ENCODE measurements at regions not wholly inside any gene's neighbourhood (a gene's known extent, or its start where the extent isn't known, plus 50 kb on each side); places are given as distances from the start of the nearest gene placed in this dataset.
A peak's percentile ranks its signal among the peaks of the same experiment; 100 is the strongest.

DNA sequence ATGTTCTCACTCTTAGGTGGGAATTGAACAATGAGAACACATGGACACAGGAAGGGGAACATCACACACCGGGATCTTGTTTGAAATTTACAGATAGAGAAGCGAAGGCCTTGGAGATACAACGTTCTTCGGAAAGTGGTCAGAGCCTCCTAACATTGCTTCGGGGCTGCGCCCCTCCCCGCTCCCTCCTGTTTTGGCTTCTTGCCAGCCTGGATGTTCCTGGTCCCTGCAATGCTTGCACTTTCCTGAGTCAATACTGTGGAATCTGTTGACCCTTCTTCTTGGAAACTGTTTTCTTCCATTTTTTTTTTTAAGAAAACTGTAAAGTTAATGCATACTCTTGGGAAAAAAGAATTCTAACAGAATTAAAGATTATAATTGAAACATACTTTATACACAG, 360.8 kb downstream of the SOCS6 start:
- Mint-ChIP-seq H3K27me3 (no peaks in the 10 kb centered on the region), H3K36me3 (ENCODE audit: low read depth) (no peaks in the 10 kb centered on the region), H3K4me1 (no peaks in the 10 kb centered on the region), H3K4me3 (no peak overlapping the region), H3K27ac (no peak overlapping the region), H3K9me3 (peaks cover 7% of the 10 kb centered on the region)
- ChIA-PET POLR2A (no interaction called here), CTCF (no interaction called here)
- DNase-seq: no peak

DNA sequence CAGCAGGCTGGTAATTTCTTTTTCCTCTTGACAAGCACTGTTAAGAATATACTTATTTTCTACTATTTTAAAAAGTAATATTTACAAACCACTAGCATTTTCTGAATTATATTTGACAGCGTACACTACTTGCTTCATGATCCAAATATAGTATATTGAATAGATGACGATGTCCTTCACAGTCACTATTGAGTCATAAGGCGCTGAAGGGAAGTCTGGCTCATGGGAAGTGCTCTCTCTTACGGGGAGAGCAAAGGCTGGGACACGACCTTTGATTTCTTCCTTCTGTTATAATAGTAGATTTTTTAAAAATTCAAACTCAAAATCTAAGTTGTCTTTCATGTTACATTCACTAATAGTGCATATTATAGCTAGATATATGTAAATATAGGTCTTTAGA, 357.1 kb downstream of the SOCS6 start:
- no peak for DNase-seq
- Mint-ChIP-seq H3K9me3 (peaks cover 5% of the 10 kb centered on the region), H3K27ac (no peak overlapping the region), H3K4me1 (no peaks in the 10 kb centered on the region), H3K4me3 (no peak overlapping the region), H3K27me3 (no peaks in the 10 kb centered on the region), H3K36me3 (ENCODE audit: low read depth) (no peaks in the 10 kb centered on the region)
- CTCF ChIA-PET: no interaction called here
- POLR2A ChIA-PET: no interaction called here

DNA sequence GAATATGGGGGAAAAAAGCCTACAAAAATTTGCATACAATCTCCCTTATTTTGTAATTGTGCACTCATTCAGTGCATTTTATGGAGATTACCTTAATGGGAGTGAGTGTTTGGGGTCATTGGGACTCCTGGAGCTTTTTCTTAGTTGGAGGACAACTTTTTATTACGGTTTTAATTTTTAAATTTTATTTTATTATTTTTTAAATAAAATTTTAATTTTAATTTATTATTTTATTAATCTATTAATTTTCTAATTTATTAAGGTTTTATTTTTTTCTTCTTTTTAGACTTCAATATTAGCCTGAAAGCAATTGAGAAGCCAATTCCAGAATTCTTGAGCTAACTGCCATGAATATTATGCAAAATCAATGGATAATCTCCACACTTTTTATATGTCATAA, 355.0 kb downstream of the SOCS6 start:
- Mint-ChIP-seq H3K4me1 (no peaks in the 10 kb centered on the region), H3K36me3 (ENCODE audit: low read depth) (no peaks in the 10 kb centered on the region), H3K4me3 (no peak overlapping the region), H3K27me3 (no peaks in the 10 kb centered on the region), H3K9me3 (no peaks in the 10 kb centered on the region), H3K27ac (no peak overlapping the region)
- POLR2A ChIA-PET: no interaction called here
- no peak for DNase-seq
- CTCF ChIA-PET: no interaction called here

DNA sequence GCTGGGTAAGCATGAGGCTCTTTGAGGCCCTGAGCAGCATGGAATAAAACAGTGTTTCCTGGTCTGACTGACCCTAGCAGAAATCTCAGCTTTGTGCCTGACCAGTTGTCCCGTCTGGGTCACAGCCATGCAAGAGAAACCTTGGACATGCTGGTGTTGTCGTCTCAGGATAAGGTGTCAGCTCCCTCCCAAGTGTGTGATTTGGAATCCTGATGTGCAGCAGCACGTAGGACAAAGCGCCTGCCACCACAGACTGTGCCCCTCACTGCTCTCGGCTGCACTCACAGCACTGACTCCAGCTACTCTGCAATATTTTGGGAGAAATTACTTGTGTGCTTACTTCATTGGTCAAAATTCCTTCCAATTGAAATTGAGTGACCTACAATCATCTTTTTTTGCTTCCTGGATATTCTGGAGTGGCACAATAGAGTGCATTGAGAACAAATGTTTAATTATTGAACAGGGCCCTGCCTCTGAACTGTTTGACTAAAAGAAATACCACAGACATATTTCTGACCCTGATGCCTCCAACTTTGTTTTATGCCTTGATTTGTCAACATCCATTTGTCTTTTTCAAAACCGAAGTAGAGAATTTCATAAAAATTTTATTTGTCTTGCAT, 352.4 kb downstream of the SOCS6 start:
- POLR2A ChIA-PET: no interaction called here
- no peaks in the 10 kb centered on the region for H3K36me3 Mint-ChIP-seq (ENCODE audit: low read depth)
- no peak overlapping the region for H3K4me3 Mint-ChIP-seq
- no peak overlapping the region for H3K27ac Mint-ChIP-seq
- no peaks in the 10 kb centered on the region for H3K4me1 Mint-ChIP-seq
- no peaks in the 10 kb centered on the region for H3K27me3 Mint-ChIP-seq
- no peaks in the 10 kb centered on the region for H3K9me3 Mint-ChIP-seq
- CTCF ChIA-PET: no interaction called here
- DNase-seq: no peak

DNA sequence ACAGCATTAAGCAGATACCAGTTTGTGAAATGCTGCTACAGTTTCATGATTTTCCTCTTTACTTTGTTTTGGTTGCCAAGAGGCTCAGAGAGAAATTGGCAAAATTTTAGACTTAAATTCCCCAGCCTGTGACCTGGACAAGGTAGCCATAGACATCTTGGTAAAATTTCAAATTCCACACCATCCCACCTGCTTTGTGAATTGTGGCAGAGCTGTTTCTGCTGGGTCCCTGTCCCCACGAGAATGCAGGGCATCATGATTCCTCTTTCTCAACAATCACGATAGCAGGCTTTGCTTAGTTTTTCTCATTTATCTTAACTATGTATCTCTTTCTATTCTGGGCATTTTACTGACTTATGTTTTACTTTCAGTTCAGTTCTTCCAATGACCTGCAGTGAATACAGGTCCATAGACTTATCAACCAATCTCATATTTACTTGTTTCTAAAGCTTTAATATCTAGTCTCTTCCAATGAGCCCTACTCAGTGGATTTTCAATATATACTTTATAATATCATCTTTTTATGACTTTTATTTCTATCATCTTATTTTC, 351.6 kb downstream of the SOCS6 start:
- Mint-ChIP-seq H3K27me3 (no peaks in the 10 kb centered on the region), H3K4me3 (no peak overlapping the region), H3K9me3 (no peaks in the 10 kb centered on the region), H3K36me3 (ENCODE audit: low read depth) (no peaks in the 10 kb centered on the region), H3K4me1 (no peaks in the 10 kb centered on the region), H3K27ac (no peak overlapping the region)
- no peak for DNase-seq
- POLR2A ChIA-PET: no interaction called here
- CTCF ChIA-PET: no interaction called here

DNA sequence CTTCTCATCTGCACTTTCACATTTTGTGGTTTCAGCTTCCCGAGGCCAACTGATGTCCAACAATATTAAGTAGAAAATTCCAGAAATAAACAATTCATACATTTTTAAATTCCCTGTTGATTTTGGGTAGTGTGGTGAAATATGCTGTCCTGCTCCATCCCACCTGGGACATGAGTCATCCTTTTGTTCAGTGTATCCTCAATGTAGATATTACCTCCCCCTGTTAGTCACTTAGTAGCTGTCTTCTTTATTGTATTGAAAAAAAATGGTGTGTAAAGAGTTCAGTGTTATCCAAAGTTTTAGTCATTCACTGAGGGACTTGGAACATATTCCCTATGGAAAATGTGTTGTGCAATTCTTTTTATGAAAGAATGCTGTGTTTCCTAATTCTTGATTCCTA, 348.1 kb downstream of the SOCS6 start:
- DNase-seq: no peak
- Mint-ChIP-seq H3K4me1 (no peaks in the 10 kb centered on the region), H3K4me3 (no peak overlapping the region), H3K36me3 (ENCODE audit: low read depth) (no peaks in the 10 kb centered on the region), H3K27ac (no peak overlapping the region), H3K27me3 (no peaks in the 10 kb centered on the region), H3K9me3 (no peaks in the 10 kb centered on the region)
- ChIA-PET POLR2A (no interaction called here), CTCF (no interaction called here)

DNA sequence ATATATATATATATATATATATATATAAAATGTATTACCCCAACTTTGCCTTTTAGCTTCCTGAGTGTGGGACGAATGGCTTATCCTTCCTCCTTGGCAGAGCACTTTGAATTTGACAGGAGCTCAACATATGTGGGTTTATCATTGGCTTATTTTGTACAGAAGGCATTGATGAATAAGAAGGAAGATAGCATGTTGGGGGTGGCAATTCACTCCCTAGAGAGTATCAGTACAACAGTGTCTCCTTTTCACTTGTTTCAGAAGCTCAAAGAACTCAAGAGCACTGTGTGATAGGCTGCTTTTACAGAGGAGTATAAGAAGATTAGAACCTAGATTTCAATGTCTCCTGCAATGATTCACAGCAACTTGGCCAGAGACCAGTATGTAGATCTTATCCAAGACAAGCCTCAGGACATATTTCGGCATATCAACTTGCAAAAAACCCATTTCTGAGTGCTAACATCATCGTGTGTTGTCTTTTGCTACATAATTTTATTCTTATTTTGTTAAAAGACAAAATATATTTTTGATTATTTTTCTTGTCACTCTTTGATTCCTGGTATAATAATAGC, 345.8 kb downstream of the SOCS6 start:
- no peaks in the 10 kb centered on the region for H3K9me3 Mint-ChIP-seq
- CTCF ChIA-PET: no interaction called here
- no peak for DNase-seq
- no peak overlapping the region for H3K4me3 Mint-ChIP-seq
- H3K27me3 Mint-ChIP-seq: no peaks in the 10 kb centered on the region
- no peak overlapping the region for H3K27ac Mint-ChIP-seq
- no peaks in the 10 kb centered on the region for H3K4me1 Mint-ChIP-seq
- no peaks in the 10 kb centered on the region for H3K36me3 Mint-ChIP-seq (ENCODE audit: low read depth)
- POLR2A ChIA-PET: no interaction called here

DNA sequence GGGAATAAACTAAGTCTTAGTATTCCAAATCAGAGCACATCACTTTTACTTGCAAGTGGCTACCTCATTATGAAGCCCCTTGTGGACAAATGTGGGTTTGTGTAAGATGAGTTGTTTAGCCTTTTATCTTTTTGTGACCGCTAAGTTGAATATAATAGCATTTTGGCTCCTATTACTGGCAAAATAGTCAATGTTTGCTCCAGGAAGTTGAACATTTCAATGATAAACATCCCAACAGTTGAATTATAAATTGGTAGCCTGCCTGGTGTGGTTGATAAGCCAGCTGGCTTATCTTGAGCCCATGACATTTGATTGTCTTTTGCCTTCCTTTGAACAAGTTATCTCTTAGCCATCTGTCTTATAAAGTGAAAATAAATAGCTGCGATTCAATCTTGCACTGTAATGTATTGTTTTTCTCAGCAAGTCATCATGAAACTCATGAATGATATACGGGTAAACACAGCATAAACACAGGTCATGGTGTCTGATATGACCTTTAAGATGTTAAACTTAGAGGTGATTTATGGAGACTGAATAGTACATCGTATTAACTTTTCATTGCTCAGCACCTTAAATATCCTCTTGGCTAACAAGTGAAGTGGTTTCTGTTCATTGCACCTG, 338.4 kb downstream of the SOCS6 start:
- Mint-ChIP-seq H3K27me3 (no peaks in the 10 kb centered on the region), H3K9me3 (no peaks in the 10 kb centered on the region), H3K4me1 (peaks cover 1% of the 10 kb centered on the region), H3K4me3 (no peak overlapping the region), H3K27ac (no peak overlapping the region), H3K36me3 (ENCODE audit: low read depth) (no peaks in the 10 kb centered on the region)
- no peak for DNase-seq
- ChIA-PET POLR2A (no interaction called here), CTCF (no interaction called here)

DNA sequence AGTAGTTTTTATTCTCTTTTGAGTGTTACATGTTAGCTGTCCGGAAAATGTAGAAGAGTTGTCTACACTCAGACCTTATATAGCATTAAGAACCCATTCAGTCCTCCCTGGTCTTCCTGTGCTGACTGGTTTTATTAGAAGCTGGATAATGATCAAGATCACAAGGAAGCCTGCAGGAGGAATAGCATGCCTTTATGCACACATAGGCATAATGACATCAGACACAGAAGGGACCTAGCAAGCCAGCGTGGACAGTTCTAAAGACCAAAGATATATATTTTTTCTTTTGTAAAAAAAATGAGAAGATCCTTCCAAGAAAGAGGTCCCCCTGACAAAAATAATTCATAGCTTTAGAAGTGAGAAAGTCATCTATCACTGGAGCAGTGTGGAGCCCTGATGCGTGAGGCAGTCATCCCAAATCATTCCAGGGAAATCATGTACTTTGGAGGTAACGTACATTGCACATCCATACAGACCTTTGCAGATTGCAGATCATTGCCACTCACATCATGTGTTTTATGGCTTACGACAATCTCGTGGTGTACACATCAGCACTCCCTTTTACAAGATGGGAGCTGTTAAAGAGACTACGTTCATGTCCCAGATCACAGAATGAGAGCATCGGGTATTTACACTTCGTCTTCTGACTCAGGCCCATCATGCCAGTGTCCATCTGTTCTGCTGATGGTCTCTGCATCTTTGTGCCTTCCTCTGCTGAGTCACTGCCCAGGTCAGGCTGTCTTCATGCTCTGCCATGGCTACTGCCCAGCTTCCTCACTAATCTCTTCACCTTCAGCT, 334.0 kb downstream of the SOCS6 start:
- Mint-ChIP-seq H3K4me3 (no peak overlapping the region), H3K27me3 (no peaks in the 10 kb centered on the region), H3K27ac (no peak overlapping the region), H3K36me3 (ENCODE audit: low read depth) (no peaks in the 10 kb centered on the region), H3K9me3 (no peaks in the 10 kb centered on the region), H3K4me1 (peaks cover 16% of the 10 kb centered on the region)
- POLR2A ChIA-PET: no interaction called here
- no peak for DNase-seq
- CTCF ChIA-PET: no interaction called here

DNA sequence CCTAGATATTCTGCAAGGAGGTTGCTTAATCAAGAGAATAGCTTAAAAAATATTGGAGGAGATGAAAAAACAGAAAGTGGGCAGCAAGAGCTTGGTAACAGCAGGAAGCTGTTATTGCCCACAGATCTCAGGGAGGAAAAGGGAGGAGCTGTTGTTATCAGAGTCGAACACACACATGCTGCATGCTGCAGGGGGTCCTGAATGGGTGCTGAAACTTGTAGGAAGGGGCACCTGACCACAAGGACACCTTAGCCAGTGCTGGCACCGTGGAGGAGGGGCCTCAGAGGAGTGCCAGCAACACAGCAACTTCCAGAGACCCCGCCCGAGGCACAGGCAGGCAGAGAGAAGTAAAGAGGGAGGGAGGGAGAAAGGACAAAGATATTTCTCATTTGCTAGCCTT, 332.9 kb downstream of the SOCS6 start:
- Mint-ChIP-seq H3K9me3 (no peaks in the 10 kb centered on the region), H3K27me3 (no peaks in the 10 kb centered on the region), H3K4me3 (peak overlapping the region; percentile 57), H3K27ac (peak overlapping the region; percentile 74), H3K36me3 (ENCODE audit: low read depth) (no peaks in the 10 kb centered on the region), H3K4me1 (peaks cover 16% of the 10 kb centered on the region)
- POLR2A ChIA-PET: no interaction called here
- CTCF ChIA-PET: no interaction called here
- peak; percentile 16 for DNase-seq

DNA sequence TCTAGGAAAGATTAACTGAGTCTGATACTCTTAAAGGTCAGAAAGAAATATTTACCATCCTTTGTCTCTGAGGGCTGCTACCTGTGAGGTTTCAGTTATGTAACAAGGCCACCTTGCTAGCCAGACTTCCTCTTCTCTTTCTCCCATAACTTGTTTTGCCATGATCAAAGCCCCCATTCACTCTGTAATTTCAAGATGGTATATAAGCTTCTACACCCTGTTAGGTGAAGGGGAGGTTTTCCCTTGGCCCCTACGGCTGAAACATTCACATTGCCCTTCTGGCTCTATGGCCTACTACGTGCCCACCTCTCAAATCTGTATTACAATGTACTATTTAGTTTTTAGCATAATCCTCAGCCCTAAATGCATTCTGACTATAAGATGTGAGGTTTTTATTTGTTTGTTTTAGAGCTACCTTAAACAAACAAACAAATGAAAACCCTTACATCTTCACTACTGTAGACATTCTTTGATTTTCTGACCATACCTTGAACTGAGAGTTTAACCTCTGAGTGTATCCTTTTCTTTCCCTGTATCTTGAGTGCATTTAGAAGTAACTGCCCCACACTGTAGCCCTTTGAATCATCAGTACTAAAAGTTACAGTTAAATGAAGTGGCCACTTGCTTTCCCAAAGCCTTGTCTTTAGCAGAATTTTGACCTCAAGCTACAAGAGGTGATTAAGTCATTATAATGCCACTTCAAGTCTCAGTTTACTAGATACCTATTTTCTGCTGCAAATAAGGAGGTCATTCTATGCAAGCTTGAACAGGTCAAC, 332.2 kb downstream of the SOCS6 start:
- no peak overlapping the region for H3K4me3 Mint-ChIP-seq

DNA sequence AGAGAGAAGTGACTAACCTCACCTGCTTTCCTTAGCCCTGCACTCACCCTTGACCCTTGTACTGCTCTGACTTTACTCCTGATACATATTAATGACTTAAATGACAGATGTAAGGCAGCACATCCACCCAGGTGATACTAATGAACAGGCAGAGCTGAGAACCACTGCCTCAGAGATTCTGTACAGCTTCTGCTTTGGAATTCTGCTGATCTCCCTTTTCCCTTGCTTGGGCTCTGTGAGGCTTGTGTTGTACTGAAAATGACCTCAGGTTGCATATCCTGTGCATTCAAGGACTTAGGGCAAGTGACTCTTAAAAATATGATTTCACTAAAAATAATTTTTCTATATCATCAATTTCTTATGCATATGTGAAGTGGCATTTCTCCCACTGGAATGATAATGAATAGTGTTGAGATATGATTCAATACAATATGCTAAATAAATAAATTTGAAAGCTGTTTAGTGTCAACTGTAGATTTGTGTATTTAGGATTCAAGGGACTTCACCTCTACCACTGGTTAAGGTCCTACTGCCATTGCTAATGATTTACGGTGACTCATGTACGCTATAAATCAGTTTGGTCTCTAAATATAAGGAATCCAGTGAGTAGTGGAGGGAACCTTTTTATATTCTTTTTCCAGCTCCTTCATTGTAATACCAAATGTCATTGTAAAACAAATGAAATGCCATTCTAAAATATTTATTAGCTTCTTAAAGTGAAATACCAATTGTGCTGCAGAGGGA, 328.3 kb downstream of the SOCS6 start:
- ChIA-PET CTCF (interaction anchor here (1.3 kb wide), 1 partner anchor 13 kb away, joined by 3 read pairs; no protein-coding TSS in a partner anchor), POLR2A (no interaction called here)
- no peaks in the 10 kb centered on the region for H3K27me3 Mint-ChIP-seq
- peaks cover 15% of the 10 kb centered on the region for H3K4me1 Mint-ChIP-seq
- no peaks in the 10 kb centered on the region for H3K9me3 Mint-ChIP-seq
- H3K4me3 Mint-ChIP-seq: no peak overlapping the region
- no peaks in the 10 kb centered on the region for H3K36me3 Mint-ChIP-seq (ENCODE audit: low read depth)
- no peak for DNase-seq
- no peak overlapping the region for H3K27ac Mint-ChIP-seq

More for the DNA sequence above, 332.2 kb downstream of the SOCS6 start:
- Mint-ChIP-seq H3K9me3 (no peaks in the 10 kb centered on the region), H3K4me1 (peaks cover 16% of the 10 kb centered on the region), H3K36me3 (ENCODE audit: low read depth) (no peaks in the 10 kb centered on the region), H3K27me3 (no peaks in the 10 kb centered on the region), H3K27ac (peak overlapping the region; percentile 12)
- ChIA-PET POLR2A (no interaction called here), CTCF (no interaction called here)
- no peak for DNase-seq
